HL-60 (cell line): ENCODE measurements at regions not wholly inside any gene's neighbourhood (a gene's known extent, or its start where the extent isn't known, plus 50 kb on each side); places are given as distances from the start of the nearest gene placed in this dataset.

Experiments used
- DNase-seq, 2 experiments: peaks; one replicate each; pipeline ENCODE4 v3.0.0-alpha.2; 2010 to 2020; ENCODE audit warnings: low read depth in 1 of 2, low spot score in 1 of 2
- H3K27ac ChIP-seq: fragments of 250-450 bp; sonication (Bioruptor Pico); replicated peaks from 2 replicates; pipeline ENCODE4 v1.5.1; 2020; ENCODE audit warnings: mild to moderate bottlenecking, moderate library complexity
- H3K27me3 ChIP-seq: fragments of 250-450 bp; sonication (Bioruptor Pico); 2 replicates; pipeline ENCODE4 v1.5.1; 2021; ENCODE audit warnings: mild to moderate bottlenecking, moderate library complexity; ENCODE audit not compliant: insufficient read depth, poor library complexity, severe bottlenecking
- H3K4me3 ChIP-seq: replicated peaks from 2 replicates; pipeline ENCODE4 v1.5.1; 2011; ENCODE audit warnings: mild to moderate bottlenecking, control low read depth, low read length; ENCODE audit not compliant: insufficient read depth
- GABPA ChIP-seq: IDR thresholded peaks from 2 replicates; pipeline ENCODE4 v1.6.1; 2012; ENCODE audit warnings: low read depth
- POLR2AphosphoS5 ChIP-seq: IDR thresholded peaks from 2 replicates; pipeline ENCODE4 v1.6.1; 2012; ENCODE audit warnings: low read depth
- SPI1 ChIP-seq: IDR thresholded peaks from 2 replicates; pipeline ENCODE4 v1.6.1; 2012; ENCODE audit warnings: low read depth, mild to moderate bottlenecking, borderline replicate concordance
- TF ChIP-seq, protein P1 (sequence below): IDR thresholded peaks from 2 replicates; pipeline ENCODE4 v1.6.1; 2012; ENCODE audit warnings: low read depth; ENCODE audit not compliant: insufficient replicate concordance
- TF ChIP-seq, protein P2 (sequence below): IDR thresholded peaks from one replicate; pipeline ENCODE4 v1.5.1; 2011; ENCODE audit warnings: low read length, control low read depth, inconsistent platforms; ENCODE audit not compliant: insufficient read depth

DNA sequence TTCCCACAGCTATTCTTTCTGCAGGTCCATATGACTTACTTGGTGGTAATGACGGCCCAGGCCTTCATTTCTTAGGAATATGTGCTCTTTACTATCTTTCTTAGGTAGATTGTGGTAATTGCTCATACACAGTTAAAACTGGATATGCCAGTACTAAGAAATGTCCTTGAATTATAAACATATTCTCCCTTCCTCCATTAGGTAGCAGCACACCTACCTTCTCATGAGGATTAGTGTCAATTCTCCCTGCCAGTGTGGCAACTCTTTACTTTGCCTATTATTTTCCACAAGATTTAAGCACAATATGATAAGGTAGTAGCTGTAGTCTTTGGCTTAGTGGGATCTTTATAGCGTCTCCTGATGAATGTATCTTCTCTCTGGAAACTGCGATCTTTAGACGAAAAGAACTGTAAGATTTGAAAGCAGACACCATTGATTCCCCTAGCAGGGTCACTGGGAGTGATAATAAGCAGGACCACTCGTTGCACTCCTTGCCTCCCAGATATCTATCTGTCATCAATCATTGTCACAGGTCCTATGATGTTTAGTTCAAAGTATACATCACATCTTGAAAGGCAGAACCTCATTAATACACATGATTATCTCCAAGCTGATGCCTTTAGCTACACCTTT lies 1240.7 kb downstream of the C4orf33 start:
- Histone ChIP-seq H3K27ac (no peak overlapping the region), H3K4me3 (no peak overlapping the region), H3K27me3 (no peaks in the 10 kb centered on the region)
- DNase-seq = no peak
- TF ChIP-seq GABPA = no peak
- TF ChIP-seq, protein P1, sequence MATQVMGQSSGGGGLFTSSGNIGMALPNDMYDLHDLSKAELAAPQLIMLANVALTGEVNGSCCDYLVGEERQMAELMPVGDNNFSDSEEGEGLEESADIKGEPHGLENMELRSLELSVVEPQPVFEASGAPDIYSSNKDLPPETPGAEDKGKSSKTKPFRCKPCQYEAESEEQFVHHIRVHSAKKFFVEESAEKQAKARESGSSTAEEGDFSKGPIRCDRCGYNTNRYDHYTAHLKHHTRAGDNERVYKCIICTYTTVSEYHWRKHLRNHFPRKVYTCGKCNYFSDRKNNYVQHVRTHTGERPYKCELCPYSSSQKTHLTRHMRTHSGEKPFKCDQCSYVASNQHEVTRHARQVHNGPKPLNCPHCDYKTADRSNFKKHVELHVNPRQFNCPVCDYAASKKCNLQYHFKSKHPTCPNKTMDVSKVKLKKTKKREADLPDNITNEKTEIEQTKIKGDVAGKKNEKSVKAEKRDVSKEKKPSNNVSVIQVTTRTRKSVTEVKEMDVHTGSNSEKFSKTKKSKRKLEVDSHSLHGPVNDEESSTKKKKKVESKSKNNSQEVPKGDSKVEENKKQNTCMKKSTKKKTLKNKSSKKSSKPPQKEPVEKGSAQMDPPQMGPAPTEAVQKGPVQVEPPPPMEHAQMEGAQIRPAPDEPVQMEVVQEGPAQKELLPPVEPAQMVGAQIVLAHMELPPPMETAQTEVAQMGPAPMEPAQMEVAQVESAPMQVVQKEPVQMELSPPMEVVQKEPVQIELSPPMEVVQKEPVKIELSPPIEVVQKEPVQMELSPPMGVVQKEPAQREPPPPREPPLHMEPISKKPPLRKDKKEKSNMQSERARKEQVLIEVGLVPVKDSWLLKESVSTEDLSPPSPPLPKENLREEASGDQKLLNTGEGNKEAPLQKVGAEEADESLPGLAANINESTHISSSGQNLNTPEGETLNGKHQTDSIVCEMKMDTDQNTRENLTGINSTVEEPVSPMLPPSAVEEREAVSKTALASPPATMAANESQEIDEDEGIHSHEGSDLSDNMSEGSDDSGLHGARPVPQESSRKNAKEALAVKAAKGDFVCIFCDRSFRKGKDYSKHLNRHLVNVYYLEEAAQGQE = no peak
- TF ChIP-seq SPI1 = no peak
- TF ChIP-seq, protein P2, sequence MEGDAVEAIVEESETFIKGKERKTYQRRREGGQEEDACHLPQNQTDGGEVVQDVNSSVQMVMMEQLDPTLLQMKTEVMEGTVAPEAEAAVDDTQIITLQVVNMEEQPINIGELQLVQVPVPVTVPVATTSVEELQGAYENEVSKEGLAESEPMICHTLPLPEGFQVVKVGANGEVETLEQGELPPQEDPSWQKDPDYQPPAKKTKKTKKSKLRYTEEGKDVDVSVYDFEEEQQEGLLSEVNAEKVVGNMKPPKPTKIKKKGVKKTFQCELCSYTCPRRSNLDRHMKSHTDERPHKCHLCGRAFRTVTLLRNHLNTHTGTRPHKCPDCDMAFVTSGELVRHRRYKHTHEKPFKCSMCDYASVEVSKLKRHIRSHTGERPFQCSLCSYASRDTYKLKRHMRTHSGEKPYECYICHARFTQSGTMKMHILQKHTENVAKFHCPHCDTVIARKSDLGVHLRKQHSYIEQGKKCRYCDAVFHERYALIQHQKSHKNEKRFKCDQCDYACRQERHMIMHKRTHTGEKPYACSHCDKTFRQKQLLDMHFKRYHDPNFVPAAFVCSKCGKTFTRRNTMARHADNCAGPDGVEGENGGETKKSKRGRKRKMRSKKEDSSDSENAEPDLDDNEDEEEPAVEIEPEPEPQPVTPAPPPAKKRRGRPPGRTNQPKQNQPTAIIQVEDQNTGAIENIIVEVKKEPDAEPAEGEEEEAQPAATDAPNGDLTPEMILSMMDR = no peak
- TF ChIP-seq POLR2AphosphoS5 = no peak

DNA sequence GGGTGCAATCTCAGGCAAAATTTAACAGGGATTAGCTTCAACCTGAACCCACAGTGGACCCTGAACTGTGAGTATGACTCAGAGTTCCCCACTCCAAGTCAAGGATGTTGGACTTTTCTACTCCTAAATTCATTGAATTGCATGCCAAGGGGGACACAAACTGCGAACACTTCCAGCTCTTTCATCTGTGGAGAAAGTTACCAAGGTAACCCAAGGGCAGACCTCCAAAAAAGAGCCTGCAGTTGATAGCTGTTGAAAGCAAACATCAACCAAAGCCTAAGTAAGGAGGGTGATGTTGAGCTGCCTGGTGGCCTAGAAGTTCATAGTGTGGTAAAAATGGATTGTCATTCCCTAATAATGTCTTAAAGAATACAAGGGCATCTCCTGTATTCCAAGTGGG lies 1242.9 kb downstream of the C4orf33 start:
- H3K4me3 ChIP-seq = no peak overlapping the region
- DNase-seq = no peak
- TF ChIP-seq POLR2AphosphoS5 = no peak
- TF ChIP-seq, protein P2 = no peak
- TF ChIP-seq GABPA = no peak
- no peak for TF ChIP-seq SPI1
- TF ChIP-seq, protein P1 = no peak
- no peaks in the 10 kb centered on the region for H3K27me3 ChIP-seq
- H3K27ac ChIP-seq = no peak overlapping the region

DNA sequence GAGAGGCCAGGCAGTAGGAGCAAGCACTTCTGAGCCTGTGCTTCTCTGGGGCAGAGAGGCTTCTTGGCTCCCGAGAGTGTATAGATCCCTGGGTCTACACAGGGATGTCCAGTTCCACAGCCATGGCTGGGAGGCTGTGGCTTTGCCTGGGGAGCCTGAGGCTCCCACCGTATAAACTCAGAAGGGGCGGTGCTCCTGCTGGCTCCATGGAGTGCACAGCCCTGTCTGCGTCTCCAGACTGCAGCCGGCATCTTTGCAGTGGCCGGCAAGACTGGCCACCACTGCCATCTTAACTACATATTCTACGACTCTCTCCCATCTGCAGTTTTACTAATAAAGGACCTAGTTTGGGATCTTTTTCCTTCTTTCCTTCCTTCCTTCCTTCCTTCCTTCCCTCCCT lies 1253.8 kb downstream of the C4orf33 start:
- TF ChIP-seq, protein P2 = no peak
- TF ChIP-seq, protein P1 = no peak
- TF ChIP-seq POLR2AphosphoS5 = no peak
- TF ChIP-seq GABPA = no peak
- Histone ChIP-seq H3K27me3 (no peaks in the 10 kb centered on the region), H3K27ac (no peak overlapping the region), H3K4me3 (no peak overlapping the region)
- no peak for DNase-seq
